HepG2 (cell line): ENCODE measurements at regions not wholly inside any gene's neighbourhood (a gene's known extent, or its start where the extent isn't known, plus 50 kb on each side); places are given as distances from the start of the nearest gene placed in this dataset.

Experiments used
- IKZF5 ChIP-seq: IDR thresholded peaks from 2 replicates; pipeline ENCODE4 v1.6.1; 2018; ENCODE audit warnings: missing genetic modification reagents, mild to moderate bottlenecking, missing compliant biosample characterization
- NFIB ChIP-seq: sonication (generic); formaldehyde crosslinking; IDR thresholded peaks from 2 replicates; pipeline ENCODE4 v1.9.0; 2021; ENCODE audit warnings: missing genetic modification reagents, mild to moderate bottlenecking, borderline replicate concordance
- SMC3 ChIP-seq: IDR thresholded peaks from 2 replicates; pipeline ENCODE4 v1.6.1; 2011; ENCODE audit warnings: low read length, improper control_type of control experiment
- TCF7 ChIP-seq: sonication (generic); IDR thresholded peaks from 2 replicates; pipeline ENCODE4 v1.6.1; 2016; ENCODE audit warnings: antibody characterized with exemption, low read depth
- TEF ChIP-seq: sonication (generic); formaldehyde crosslinking; IDR thresholded peaks from 2 replicates; pipeline ENCODE4 v1.5.0; 2020; ENCODE audit warnings: missing genetic modification reagents
- ZNF318 ChIP-seq: sonication (generic); formaldehyde crosslinking; IDR thresholded peaks from 2 replicates; pipeline ENCODE4 v1.4.0; 2020; ENCODE audit warnings: mild to moderate bottlenecking, missing genetic modification reagents

GRCh38 chr2:209323738-209324137 is 100.1 kb upstream of the MAP2 start (continued):
- TF ChIP-seq ZNF318 (CRISPR knock-in tag): no peak
- TF ChIP-seq IKZF5: no peak
- TF ChIP-seq TCF7: no peak
- no peak for TF ChIP-seq SMC3
- TF ChIP-seq TEF (CRISPR knock-in tag): no peak
- no peak for TF ChIP-seq NFIB (CRISPR knock-in tag)
